HG03280 (cell line): ENCODE measurements at regions not wholly inside any gene's neighbourhood (a gene's known extent, or its start where the extent isn't known, plus 50 kb on each side); places are given as distances from the start of the nearest gene placed in this dataset.

Experiments used
- ATAC-seq: cut with Tn5 transposase; IDR thresholded peaks from one replicate; pipeline ENCODE4 v1.9.1; 2021; ENCODE audit warnings: mild to moderate bottlenecking, moderate library complexity; ENCODE audit not compliant: unreplicated experiment

GRCh38 chr2:18837240-18837639 is 247.9 kb upstream of the NT5C1B start:
- no peak for ATAC-seq

GRCh38 chr2:18836436-18836835 is 247.1 kb upstream of the NT5C1B start:
- no peak for ATAC-seq

- no peak for ATAC-seq
Measured at GRCh38 chr2:18835787-18836186, 246.4 kb upstream of the NT5C1B start.

DNA sequence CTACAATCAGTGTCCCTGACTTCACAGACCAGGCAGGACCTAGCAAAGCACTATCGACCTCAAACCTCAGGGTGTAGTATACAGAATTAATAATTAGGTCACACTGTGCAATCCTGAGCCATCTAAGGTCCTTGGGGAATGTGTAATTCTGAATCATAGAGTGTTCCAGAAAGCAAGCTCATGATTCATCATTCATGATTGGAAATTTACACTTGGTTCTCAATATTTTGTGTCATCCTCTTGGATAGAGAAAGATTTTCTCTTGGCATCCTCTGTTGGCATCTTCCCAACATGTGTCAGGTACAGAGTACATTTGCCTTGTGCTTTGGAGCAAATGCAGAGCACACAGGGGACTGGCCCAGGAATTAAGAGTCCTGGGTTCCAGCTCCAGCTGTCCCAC is 245.0 kb upstream of the NT5C1B start:
- no peak for ATAC-seq

GRCh38 chr2:18833941-18834340 is 244.6 kb upstream of the NT5C1B start:
- ATAC-seq: no peak

DNA sequence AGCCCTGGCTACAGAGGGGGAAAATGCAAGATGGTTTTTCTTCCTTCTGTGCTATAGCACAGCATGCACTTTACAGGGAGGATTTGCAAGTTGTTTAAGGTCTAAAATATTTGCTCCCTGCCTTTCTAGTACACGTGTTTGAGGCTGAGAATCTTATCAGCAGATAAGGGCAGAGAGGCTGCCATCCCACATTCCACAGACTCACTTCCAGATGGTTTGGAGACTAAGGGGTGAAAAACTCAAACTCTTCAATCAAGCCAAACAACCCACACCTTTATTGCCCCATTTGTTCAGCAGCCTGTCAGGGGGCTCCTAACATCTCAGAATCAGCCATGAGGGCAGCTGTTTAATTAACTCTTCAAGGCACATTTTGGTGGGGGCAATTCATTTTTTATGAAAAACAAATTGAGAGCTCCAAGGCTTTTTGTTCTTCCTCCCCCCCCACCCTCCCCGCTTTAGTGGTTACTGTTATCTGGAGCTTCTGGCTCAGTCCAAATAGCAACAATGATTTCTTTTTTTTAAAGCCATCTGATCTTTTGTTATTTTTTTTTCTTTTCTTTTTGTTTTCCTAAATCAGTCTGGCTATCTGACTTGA is 242.6 kb upstream of the NT5C1B start:
- no peak for ATAC-seq

GRCh38 chr2:18830962-18831361 is 241.6 kb upstream of the NT5C1B start:
- ATAC-seq: no peak

- ATAC-seq: no peak
Measured at GRCh38 chr2:18829976-18830375, 240.6 kb upstream of the NT5C1B start.

DNA sequence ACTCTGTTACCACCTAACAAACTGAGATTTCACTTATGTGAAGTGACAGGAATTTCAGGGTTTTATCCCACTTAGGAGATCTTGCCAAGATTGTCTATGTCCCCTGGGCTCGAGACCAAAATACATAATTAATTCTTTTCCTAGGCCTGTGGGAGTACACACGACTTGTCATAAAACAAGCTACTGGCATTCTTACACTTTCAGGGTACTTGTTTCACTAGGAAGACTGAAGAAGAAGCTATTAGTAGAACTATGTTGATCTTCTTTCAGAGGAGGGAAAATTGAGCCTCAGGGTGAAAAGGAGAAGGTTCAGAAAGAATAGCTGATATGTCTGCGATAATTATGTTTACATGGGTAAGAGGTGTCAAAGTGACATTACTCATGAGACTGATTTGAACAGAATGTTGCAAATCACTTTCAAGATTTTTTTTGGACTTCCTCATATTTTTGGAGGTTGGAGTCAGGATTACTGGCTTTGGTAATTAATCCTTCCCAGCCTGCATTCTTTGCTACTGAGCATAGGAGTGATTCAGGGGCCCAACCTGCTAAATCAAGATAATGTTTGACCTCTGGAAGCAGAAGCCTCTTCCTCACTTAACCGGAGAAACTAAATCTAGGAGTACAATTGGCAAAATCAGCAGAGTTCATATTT is 240.0 kb upstream of the NT5C1B start:
- no peak for ATAC-seq

- ATAC-seq: no peak
Measured at GRCh38 chr2:18828296-18828695, 238.9 kb upstream of the NT5C1B start.

DNA sequence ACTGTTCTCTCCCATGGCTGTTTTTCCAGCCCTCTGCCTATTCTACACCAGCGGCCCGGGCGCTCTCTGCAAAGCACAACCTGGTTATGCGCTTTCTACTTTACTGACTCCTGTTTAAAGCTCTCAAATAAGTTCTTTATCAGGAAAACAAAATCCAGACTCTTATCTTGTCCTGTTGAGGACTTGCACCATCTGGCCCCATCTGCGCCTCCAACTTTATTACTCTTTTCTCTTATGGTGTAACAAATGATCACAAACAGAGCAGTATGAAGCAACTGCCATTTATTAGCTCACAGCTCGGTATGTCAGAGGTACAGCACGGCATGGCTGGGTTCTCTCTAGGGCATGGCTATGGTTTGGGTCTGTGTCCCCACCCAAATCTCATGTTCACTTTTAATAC is 236.5 kb upstream of the NT5C1B start:
- ATAC-seq: no peak

- no peak for ATAC-seq
Measured at GRCh38 chr2:18824915-18825314, 235.5 kb upstream of the NT5C1B start.

DNA sequence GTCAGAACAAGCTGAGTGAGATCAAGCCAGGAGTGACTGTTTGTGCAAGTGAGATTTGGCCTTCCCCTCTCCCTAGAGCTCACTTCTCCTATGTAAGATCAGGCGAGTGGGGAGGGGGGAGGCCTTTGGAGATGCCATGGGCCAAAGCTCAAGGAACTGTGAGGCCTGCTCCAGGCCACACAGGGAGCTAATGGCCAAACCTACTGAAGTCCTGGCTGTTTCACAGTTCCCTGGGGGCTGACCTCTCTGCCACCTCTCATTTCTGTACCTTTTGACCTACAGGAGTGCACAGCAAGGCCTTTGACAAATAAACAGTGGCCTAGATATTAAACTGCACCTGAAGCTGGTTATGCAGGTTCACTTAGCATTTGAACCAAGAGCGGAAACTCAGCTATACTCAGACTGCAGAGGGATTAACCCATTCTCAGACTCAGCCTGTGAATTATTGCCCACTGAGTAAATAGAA is 235.0 kb upstream of the NT5C1B start:
- ATAC-seq: no peak

- no peak for ATAC-seq
Measured at GRCh38 chr2:18821431-18821830, 232.1 kb upstream of the NT5C1B start.

GRCh38 chr2:18820966-18821365 is 231.6 kb upstream of the NT5C1B start:
- ATAC-seq: no peak

- no peak for ATAC-seq
Measured at GRCh38 chr2:18819566-18819965, 230.2 kb upstream of the NT5C1B start.

DNA sequence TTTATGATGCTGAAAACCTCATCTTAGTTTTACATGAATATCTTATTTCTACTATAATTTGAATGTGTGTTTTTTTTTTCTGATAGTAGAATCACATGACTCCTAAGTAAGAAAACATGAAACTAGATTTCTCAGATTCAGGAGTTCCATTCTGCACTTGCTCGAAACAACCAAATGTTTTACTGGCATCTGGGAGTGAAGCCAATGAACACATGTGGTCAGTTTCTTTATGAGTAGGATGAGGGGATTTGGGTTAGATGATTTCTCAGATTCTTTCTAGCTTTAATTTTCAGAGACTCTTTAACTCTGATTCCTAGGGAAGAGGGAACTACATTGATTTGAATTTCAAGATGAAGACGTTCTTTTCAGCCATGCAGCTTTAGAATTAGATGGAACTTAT is 225.0 kb upstream of the NT5C1B start:
- no peak for ATAC-seq

DNA sequence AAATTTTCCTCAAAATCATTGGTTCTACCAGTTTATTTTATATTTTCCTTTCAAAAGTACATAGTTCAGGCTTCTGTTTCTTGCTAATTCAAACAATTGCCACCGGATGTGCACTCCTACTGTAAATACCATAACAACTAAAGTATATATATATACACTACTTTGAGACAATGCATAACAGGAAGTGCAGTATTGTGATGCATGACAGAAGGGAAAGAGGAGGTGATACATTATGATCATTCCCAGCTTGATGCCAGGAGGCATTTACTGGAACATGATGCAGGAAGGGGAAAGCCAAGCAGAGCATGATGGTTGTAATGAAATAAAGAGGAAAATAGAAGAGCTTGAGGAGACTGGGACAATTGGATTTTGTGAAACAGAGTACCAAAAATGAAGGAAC is 215.2 kb upstream of the NT5C1B start:
- ATAC-seq: no peak

- no peak for ATAC-seq
Measured at GRCh38 chr2:18803141-18803939, 214.0 kb upstream of the NT5C1B start.

DNA sequence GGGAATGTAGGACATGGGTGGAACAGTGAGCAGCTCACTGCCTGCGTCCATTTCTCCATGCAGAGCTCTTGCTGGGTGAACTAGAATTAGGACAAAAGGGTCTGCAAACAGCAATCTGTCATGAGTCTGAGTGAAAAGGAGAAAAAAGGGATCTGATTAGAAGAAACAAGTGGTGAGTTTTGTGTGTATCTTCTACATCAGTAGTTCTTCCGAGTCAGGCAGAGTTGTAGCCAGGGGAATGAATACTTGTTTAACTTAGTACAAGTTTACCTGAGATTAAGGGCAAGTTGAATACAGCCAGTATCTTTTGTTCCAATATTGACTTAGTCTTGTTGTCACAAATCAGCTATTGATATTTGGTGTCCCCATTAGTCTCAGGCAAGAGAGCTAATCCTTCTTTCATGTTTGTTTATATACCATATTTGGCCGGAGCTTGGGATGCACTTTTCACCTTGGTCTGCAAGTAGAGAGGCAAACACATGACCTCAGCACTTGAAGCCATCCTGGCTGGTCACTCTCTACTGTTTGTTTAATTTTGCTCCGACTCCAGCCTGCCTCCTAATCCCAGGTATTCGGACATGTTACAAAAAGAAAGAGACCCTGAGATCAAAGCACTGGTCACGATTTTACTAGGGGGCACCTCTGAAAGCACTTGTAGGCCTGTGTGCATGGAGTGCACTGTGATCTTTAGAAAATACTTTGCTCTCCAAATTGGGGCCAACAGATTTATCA is 211.0 kb upstream of the NT5C1B start:
- ATAC-seq: no peak

DNA sequence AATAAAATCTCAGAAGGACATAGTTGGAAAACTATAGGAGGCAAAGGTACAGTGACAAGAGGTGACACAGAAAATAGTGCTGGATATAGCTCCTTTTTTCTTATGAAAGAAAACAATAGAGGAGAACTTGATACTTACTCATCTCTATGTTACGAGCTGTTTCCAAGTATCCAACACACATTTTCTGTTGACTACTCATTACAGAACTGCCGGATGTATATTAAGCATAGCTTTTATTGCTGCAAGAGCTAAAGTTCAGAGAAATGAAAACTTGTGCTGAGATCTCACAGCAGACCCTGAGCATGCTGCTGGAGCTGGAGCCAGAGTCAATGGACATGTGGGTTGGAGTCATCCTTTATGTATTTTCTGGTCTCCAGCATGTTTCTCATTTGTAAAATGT is 210.0 kb upstream of the NT5C1B start:
- no peak for ATAC-seq
